Natural killer cell (primary cell): ENCODE measurements at regions not wholly inside any gene's neighbourhood (a gene's known extent, or its start where the extent isn't known, plus 50 kb on each side); places are given as distances from the start of the nearest gene placed in this dataset.

Experiments
- ATAC-seq, 3 donors: fragments of 150-1000 bp in 2 of 3; fragments of 200-7000 bp in 1 of 3; cut with Tn5 transposase; 1 replicate in 1 of 3; 2 replicates in 2 of 3; pipeline ENCODE4 v1.10.0; 2021; ENCODE audit warnings: mild to moderate bottlenecking in 2 of 3, moderate library complexity in 2 of 3
- DNase-seq, 2 donors: peaks; one replicate each; pipeline versions ENCODE4 v3.0.0 to v3.0.0-alpha.2; 2013 to 2021; ENCODE audit warnings: mixed read lengths in 1 of 2
- H3K27ac ChIP-seq: one replicate; pipeline ENCODE4 v1.5.1; 2013; ENCODE audit warnings: mild to moderate bottlenecking, low read length
- H3K27me3 ChIP-seq: one replicate; pipeline ENCODE4 v1.6.1; 2013; ENCODE audit warnings: low read length; ENCODE audit not compliant: control insufficient read depth, insufficient read depth
- H3K36me3 ChIP-seq: one replicate; pipeline ENCODE4 v1.6.1; 2013; ENCODE audit warnings: low read length; ENCODE audit not compliant: control insufficient read depth, insufficient read depth
- H3K4me1 ChIP-seq: one replicate; pipeline ENCODE4 v1.6.1; 2013; ENCODE audit warnings: low read length; ENCODE audit not compliant: control insufficient read depth, insufficient read depth
- H3K4me3 ChIP-seq: one replicate; pipeline ENCODE4 v1.5.1; 2013; ENCODE audit warnings: low read length
- H3K9me3 ChIP-seq: one replicate; pipeline ENCODE4 v1.6.1; 2013; ENCODE audit warnings: low read length; ENCODE audit not compliant: control insufficient read depth, insufficient read depth
- H3K27ac Mint-ChIP-seq, 2 donors: one replicate each; pipeline ENCODE4 v1.8.0; 2022; ENCODE audit warnings: mild to moderate bottlenecking in 2 of 2, mixed read lengths in 2 of 2, moderate library complexity in 1 of 2
- H3K27me3 Mint-ChIP-seq, 2 donors: one replicate each; pipeline ENCODE4 v1.8.0; 2022; ENCODE audit warnings: low read depth in 2 of 2, mixed read lengths in 2 of 2
- H3K36me3 Mint-ChIP-seq: one replicate; pipeline ENCODE4 v1.8.0; 2022; ENCODE audit warnings: mixed read lengths
- H3K4me1 Mint-ChIP-seq, 2 donors: one replicate each; pipeline ENCODE4 v1.8.0; 2022; ENCODE audit warnings: mixed read lengths in 2 of 2
- H3K4me3 Mint-ChIP-seq: one replicate; pipeline ENCODE4 v1.8.0; 2022; ENCODE audit warnings: mild to moderate bottlenecking, moderate library complexity, mixed read lengths
- H3K9me3 Mint-ChIP-seq, 2 donors: one replicate each; pipeline ENCODE4 v1.8.0; 2022; ENCODE audit warnings: mixed read lengths in 2 of 2
- CTCF ChIP-seq: fragments of 200-600 bp; IDR thresholded peaks from one replicate; pipeline ENCODE4 v1.8.0; 2022; ENCODE audit warnings: antibody characterized with exemption
- WGBS: methylation state at CpG from one replicate; pipeline ENCODE4 v1.1.7; 2013; ENCODE audit warnings: missing lambda C conversion rate; ENCODE audit not compliant: insufficient coverage; 5-methylcytosine and 5-hydroxymethylcytosine counted together
- intact Hi-C: fragments of 100-400 bp; cut with micrococcal nuclease; formaldehyde crosslinking; loops from one replicate; pipeline ENCODE4 v1.14.2; 2022

- 92% methylated on average over 2 of the region's 2 CpGs for WGBS
- no peak overlapping the region for H3K27ac ChIP-seq
- Mint-ChIP-seq H3K4me3 (no peak overlapping the region), H3K4me1 (no peaks in the 10 kb centered on the region), H3K27ac (no peak overlapping the region), H3K27me3 (no peaks in the 10 kb centered on the region), H3K36me3 (no peaks in the 10 kb centered on the region), H3K9me3 (peaks cover 2 to 4% of the 10 kb centered on the region in 2 donors)
- H3K4me1 ChIP-seq: no peaks in the 10 kb centered on the region
- H3K36me3 ChIP-seq: no peaks in the 10 kb centered on the region
- ATAC-seq (no peak), DNase-seq (no peak)
- H3K9me3 ChIP-seq: no peaks in the 10 kb centered on the region
- no peak overlapping the region for H3K4me3 ChIP-seq
- intact Hi-C loops: no loop called here
- no peak for TF ChIP-seq CTCF
- no peaks in the 10 kb centered on the region for H3K27me3 ChIP-seq
Measured at GRCh38 chr18:28455971-28456370, 279.0 kb upstream of the CDH2 start.

GRCh38 chr18:28439870-28440269 lies 262.9 kb upstream of the CDH2 start:
- Histone ChIP-seq H3K4me3 (no peak overlapping the region), H3K4me1 (no peaks in the 10 kb centered on the region), H3K36me3 (no peaks in the 10 kb centered on the region), H3K27ac (no peak overlapping the region), H3K27me3 (no peaks in the 10 kb centered on the region), H3K9me3 (no peaks in the 10 kb centered on the region)
- Mint-ChIP-seq H3K27ac (no peak overlapping the region), H3K36me3 (no peaks in the 10 kb centered on the region), H3K9me3 (peaks cover 0 to 13% of the 10 kb centered on the region in 2 donors), H3K4me1 (no peaks in the 10 kb centered on the region), H3K4me3 (no peak overlapping the region), H3K27me3 (no peaks in the 10 kb centered on the region)
- no peak for TF ChIP-seq CTCF
- ATAC-seq: no peak
- no peak for DNase-seq
- intact Hi-C loops: no loop called here

- Mint-ChIP-seq H3K36me3 (no peaks in the 10 kb centered on the region), H3K9me3 (peaks cover 0 to 19% of the 10 kb centered on the region in 2 donors), H3K4me1 (no peaks in the 10 kb centered on the region), H3K4me3 (no peak overlapping the region), H3K27me3 (no peaks in the 10 kb centered on the region), H3K27ac (no peak overlapping the region)
- no peak for TF ChIP-seq CTCF
- intact Hi-C loops: no loop called here
- ATAC-seq (no peak), DNase-seq (no peak)
- no peaks in the 10 kb centered on the region for H3K4me1 ChIP-seq
- H3K27me3 ChIP-seq: no peaks in the 10 kb centered on the region
- H3K9me3 ChIP-seq: no peaks in the 10 kb centered on the region
- H3K36me3 ChIP-seq: no peaks in the 10 kb centered on the region
- WGBS: 56% methylated on average over 1 of the region's 2 CpGs
- H3K27ac ChIP-seq: no peak overlapping the region
- no peak overlapping the region for H3K4me3 ChIP-seq
Measured at GRCh38 chr18:28438381-28438780, 261.5 kb upstream of the CDH2 start.

- intact Hi-C loops: no loop called here
- Mint-ChIP-seq H3K4me1 (no peaks in the 10 kb centered on the region), H3K27ac (no peak overlapping the region), H3K36me3 (no peaks in the 10 kb centered on the region), H3K27me3 (no peaks in the 10 kb centered on the region), H3K4me3 (no peak overlapping the region), H3K9me3 (peaks cover 2 to 7% of the 10 kb centered on the region in 2 donors)
- DNase-seq (no peak), ATAC-seq (no peak)
- Histone ChIP-seq H3K27me3 (no peaks in the 10 kb centered on the region), H3K9me3 (no peaks in the 10 kb centered on the region), H3K4me1 (no peaks in the 10 kb centered on the region), H3K4me3 (no peak overlapping the region), H3K36me3 (no peaks in the 10 kb centered on the region), H3K27ac (no peak overlapping the region)
- no peak for TF ChIP-seq CTCF
- WGBS: no CpG with 5 or more reads among the region's 5 CpGs
Measured at GRCh38 chr18:28432339-28432738, 255.4 kb upstream of the CDH2 start.
